H1 (cell line): ENCODE measurements at regions not wholly inside any gene's neighbourhood (a gene's known extent, or its start where the extent isn't known, plus 50 kb on each side); places are given as distances from the start of the nearest gene placed in this dataset.

Source experiments
- CEBPB ChIP-seq: IDR thresholded peaks from 2 replicates; pipeline ENCODE4 v1.6.1; 2012; ENCODE audit warnings: low read depth, low read length
- EP300 ChIP-seq, 2 experiments: IDR thresholded peaks; 1 replicate in 1 of 2; 2 replicates in 1 of 2; pipeline ENCODE4 v1.6.1; 2011 to 2012; ENCODE audit warnings: low read depth in 2 of 2, low read length in 2 of 2, mild to moderate bottlenecking in 2 of 2, borderline replicate concordance in 1 of 2, inconsistent platforms in 1 of 2, moderate library complexity in 1 of 2
- EZH2 ChIP-seq: fragments of 200-600 bp; sonication (generic); IDR thresholded peaks from 2 replicates; pipeline ENCODE4 v1.7.1; 2012; ENCODE audit warnings: low read depth, mild to moderate bottlenecking, moderate library complexity, low read length, inconsistent platforms; ENCODE audit not compliant: severe bottlenecking
- GABPA ChIP-seq: IDR thresholded peaks from 2 replicates; pipeline ENCODE4 v1.6.1; 2011; ENCODE audit warnings: mild to moderate bottlenecking, low read length, moderate library complexity, borderline replicate concordance; ENCODE audit not compliant: insufficient read depth
- JUN ChIP-seq: IDR thresholded peaks from 2 replicates; pipeline ENCODE4 v1.6.1; 2011; ENCODE audit warnings: low read depth, mild to moderate bottlenecking, improper control_type of control experiment, low read length
- JUND ChIP-seq: IDR thresholded peaks from 2 replicates; pipeline ENCODE4 v1.6.1; 2011; ENCODE audit warnings: mild to moderate bottlenecking, improper control_type of control experiment, low read length
- POLR2A ChIP-seq, 2 experiments: IDR thresholded peaks; 1 replicate in 1 of 2; 2 replicates in 1 of 2; pipeline ENCODE4 v1.6.1; 2011; ENCODE audit warnings: low read depth in 2 of 2, low read length in 2 of 2, mild to moderate bottlenecking in 2 of 2; ENCODE audit errors: control extremely low read depth in 1 of 2
- POLR2AphosphoS5 ChIP-seq: IDR thresholded peaks from 2 replicates; pipeline ENCODE4 v1.6.1; 2011; ENCODE audit warnings: low read depth, low read length
- RAD21 ChIP-seq, 2 experiments: IDR thresholded peaks in 1 of 2; conservative IDR thresholded peaks in 1 of 2; 2 replicates each; pipeline ENCODE4 v1.6.1; 2011; ENCODE audit warnings: low read depth in 2 of 2, low read length in 2 of 2, improper control_type of control experiment in 1 of 2, inconsistent platforms in 1 of 2, mild to moderate bottlenecking in 1 of 2, moderate library complexity in 1 of 2
- RFX5 ChIP-seq: IDR thresholded peaks from 2 replicates; pipeline ENCODE4 v1.6.1; 2011; ENCODE audit warnings: low read depth, low read length, improper control_type of control experiment, borderline replicate concordance
- SP2 ChIP-seq: IDR thresholded peaks from 2 replicates; pipeline ENCODE4 v1.6.1; 2012; ENCODE audit warnings: mild to moderate bottlenecking, low read length, inconsistent platforms
- TAF1 ChIP-seq: IDR thresholded peaks from 2 replicates; pipeline ENCODE4 v1.6.1; 2011; ENCODE audit warnings: mild to moderate bottlenecking, low read depth, low read length
- TBP ChIP-seq: IDR thresholded peaks from 2 replicates; pipeline ENCODE4 v1.6.1; 2011; ENCODE audit warnings: low read depth, low read length, improper control_type of control experiment
- TF ChIP-seq, protein P1 (sequence below), 3 experiments: IDR thresholded peaks; 1 replicate in 2 of 3; 2 replicates in 1 of 3; pipeline versions ENCODE4 v1.5.1 to v1.6.1; 2011; ENCODE audit warnings: low read length in 3 of 3, mild to moderate bottlenecking in 3 of 3, inconsistent platforms in 2 of 3, low read depth in 1 of 3, moderate library complexity in 1 of 3; ENCODE audit not compliant: insufficient read depth in 1 of 3; ENCODE audit errors: control extremely low read depth in 1 of 3

DNA sequence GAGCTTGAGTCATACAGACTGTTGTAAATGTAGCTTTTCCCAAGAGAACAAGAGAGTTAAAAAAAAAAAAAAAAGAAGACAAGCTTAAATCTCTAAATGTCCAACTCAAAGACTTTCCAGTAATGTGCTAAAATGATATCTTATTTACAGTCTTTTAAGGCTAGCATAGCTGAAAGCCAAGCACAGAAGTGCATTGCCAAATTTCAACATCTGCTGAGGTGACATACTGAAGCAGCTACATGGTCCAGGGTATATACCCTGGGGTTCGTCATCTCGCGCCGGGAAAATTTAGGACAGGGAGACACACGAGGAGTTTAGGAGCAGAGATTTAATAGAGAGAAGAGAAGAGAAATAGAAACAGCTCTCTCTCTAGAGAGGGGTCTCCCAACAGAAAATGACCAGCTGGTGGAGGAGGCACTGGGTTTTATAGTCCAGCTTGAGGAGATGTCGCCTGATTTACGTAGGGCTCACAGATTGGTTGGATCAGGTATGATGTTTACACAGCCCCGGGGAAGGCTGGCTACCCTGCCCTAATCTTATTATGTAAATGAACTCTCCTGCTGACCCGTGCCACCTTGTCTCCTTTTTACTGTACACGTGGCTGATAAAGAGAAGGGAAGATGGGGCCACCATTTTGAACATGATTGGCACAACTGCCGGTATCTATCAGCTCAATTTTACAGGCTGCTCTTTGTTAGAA, 172.7 kb downstream of the TRIM33 start:
- TF ChIP-seq POLR2A (IDR thresholded peaks at IDR 0.05; ENCODE audit: control extremely low read depth in 1 of 2, low read depth in 2 of 2, low read length in 2 of 2), result no peak
- TF ChIP-seq, protein P1, sequence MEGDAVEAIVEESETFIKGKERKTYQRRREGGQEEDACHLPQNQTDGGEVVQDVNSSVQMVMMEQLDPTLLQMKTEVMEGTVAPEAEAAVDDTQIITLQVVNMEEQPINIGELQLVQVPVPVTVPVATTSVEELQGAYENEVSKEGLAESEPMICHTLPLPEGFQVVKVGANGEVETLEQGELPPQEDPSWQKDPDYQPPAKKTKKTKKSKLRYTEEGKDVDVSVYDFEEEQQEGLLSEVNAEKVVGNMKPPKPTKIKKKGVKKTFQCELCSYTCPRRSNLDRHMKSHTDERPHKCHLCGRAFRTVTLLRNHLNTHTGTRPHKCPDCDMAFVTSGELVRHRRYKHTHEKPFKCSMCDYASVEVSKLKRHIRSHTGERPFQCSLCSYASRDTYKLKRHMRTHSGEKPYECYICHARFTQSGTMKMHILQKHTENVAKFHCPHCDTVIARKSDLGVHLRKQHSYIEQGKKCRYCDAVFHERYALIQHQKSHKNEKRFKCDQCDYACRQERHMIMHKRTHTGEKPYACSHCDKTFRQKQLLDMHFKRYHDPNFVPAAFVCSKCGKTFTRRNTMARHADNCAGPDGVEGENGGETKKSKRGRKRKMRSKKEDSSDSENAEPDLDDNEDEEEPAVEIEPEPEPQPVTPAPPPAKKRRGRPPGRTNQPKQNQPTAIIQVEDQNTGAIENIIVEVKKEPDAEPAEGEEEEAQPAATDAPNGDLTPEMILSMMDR (IDR thresholded peaks at IDR 0.05; ENCODE audit: control extremely low read depth in 1 of 3, insufficient read depth in 1 of 3, low read depth in 1 of 3, low read length in 3 of 3), result no peak
- TF ChIP-seq EZH2, result no peak
- no peak for TF ChIP-seq CEBPB
- no peak for TF ChIP-seq EP300 (IDR thresholded peaks at IDR 0.05; ENCODE audit: borderline replicate concordance in 1 of 2, low read depth in 2 of 2, low read length in 2 of 2)
- TF ChIP-seq TBP, result no peak
- TF ChIP-seq SP2, result no peak
- TF ChIP-seq JUN, result no peak
- no peak for TF ChIP-seq TAF1
- TF ChIP-seq RFX5, result no peak
- no peak for TF ChIP-seq GABPA
- no peak for TF ChIP-seq POLR2AphosphoS5
- TF ChIP-seq RAD21 (IDR thresholded peaks at IDR 0.05 in 1 of 2, conservative IDR thresholded peaks at IDR 0.05 in 1 of 2; ENCODE audit: low read depth in 2 of 2, low read length in 2 of 2), result no peak
- TF ChIP-seq JUND, result no peak
